ENCODE measurements at regions not wholly inside any gene's neighbourhood (a gene's known extent, or its start where the extent isn't known, plus 50 kb on each side); places are given as distances from the start of the nearest gene placed in this dataset.

- TF ChIP-seq POLR2A (IDR thresholded peaks at IDR 0.05) (no peak), CTCF (IDR thresholded peaks at IDR 0.05) (no peak)
These were observed 136.2 kb upstream of the TIAM1 start for GRCh38 chr21:31480228-31480627.

Measured in lower leg skin (tissue), 3 donors.